Stomach (tissue), 8 donors: ENCODE measurements at regions not wholly inside any gene's neighbourhood (a gene's known extent, or its start where the extent isn't known, plus 50 kb on each side); places are given as distances from the start of the nearest gene placed in this dataset.

Experiments
- DNase-seq, 2 donors: peaks; one replicate each; pipeline versions ENCODE4 v3.0.0 to v3.0.0-alpha.2; 2013 to 2019
- H3K27ac ChIP-seq, 5 donors: fragments of 200-600 bp in 4 of 5; sonication (generic) in 4 of 5; one replicate each; pipeline ENCODE4 v1.5.1; 2013 to 2019; ENCODE audit warnings: mild to moderate bottlenecking in 1 of 5, moderate library complexity in 1 of 5
- H3K27me3 ChIP-seq, 3 donors: fragments of 200-600 bp; sonication (generic); one replicate each; pipeline ENCODE4 v1.5.1; 2017 to 2019; ENCODE audit warnings: mixed run types in 1 of 3
- H3K36me3 ChIP-seq, 4 donors: fragments of 200-600 bp; sonication (generic); 1 replicate in 3 of 4; 2 replicates in 1 of 4; pipeline ENCODE4 v1.5.1; 2016 to 2019
- H3K4me1 ChIP-seq, 4 donors: fragments of 200-600 bp; sonication (generic); one replicate each; pipeline ENCODE4 v1.5.1; 2016 to 2019
- H3K4me3 ChIP-seq, 4 donors: fragments of 200-600 bp; sonication (generic) in 3 of 4; one replicate each; pipeline ENCODE4 v1.5.1; 2016 to 2019; ENCODE audit warnings: mild to moderate bottlenecking in 1 of 4
- H3K9me3 ChIP-seq, 4 donors: fragments of 200-600 bp; sonication (generic); one replicate each; pipeline ENCODE4 v1.5.1; 2016 to 2019
- CTCF ChIP-seq, 7 experiments: fragments of 450-650 bp in 4 of 7; fragments of 200-600 bp in 3 of 7; sonication (generic) in 3 of 7; IDR thresholded peaks; one replicate each; pipeline ENCODE4 v1.5.1; 2016 to 2019; ENCODE audit warnings: antibody characterized with exemption in 7 of 7, control low read depth in 2 of 7, mild to moderate bottlenecking in 1 of 7
- EP300 ChIP-seq: sonication (generic); formaldehyde crosslinking; IDR thresholded peaks from one replicate; pipeline ENCODE4 v1.6.1; 2017; ENCODE audit warnings: antibody characterized with exemption
- POLR2A ChIP-seq, 4 donors: fragments of 450-650 bp; IDR thresholded peaks; one replicate each; pipeline ENCODE4 v1.6.1; 2016; ENCODE audit warnings: antibody characterized with exemption in 4 of 4, control low read depth in 2 of 4, mild to moderate bottlenecking in 1 of 4, moderate library complexity in 1 of 4
- POLR2AphosphoS5 ChIP-seq, 3 donors: sonication (generic); formaldehyde crosslinking; IDR thresholded peaks; one replicate each; pipeline ENCODE4 v1.6.1; 2016; ENCODE audit warnings: antibody characterized with exemption in 3 of 3
- WGBS, 5 donors: extraction: QIAGEN DNeasy Blood & Tissue Kit in 3 of 5; methylation state at CpG; one replicate each; pipeline versions ENCODE4 v1.1.5 to v1.1.7; 2013 to 2018; 5-methylcytosine and 5-hydroxymethylcytosine counted together
- intact Hi-C: fragments of 100-400 bp; cut with DNase I; formaldehyde crosslinking; loops from one replicate; pipeline ENCODE4 v1.15.1; 2023; ENCODE audit warnings: low total_unique reads
- donor health status: healthy with polysubstance abuse.
- donor health status: Bipolar disorder and iron deficiency.
- donor health status: healthy.

DNA sequence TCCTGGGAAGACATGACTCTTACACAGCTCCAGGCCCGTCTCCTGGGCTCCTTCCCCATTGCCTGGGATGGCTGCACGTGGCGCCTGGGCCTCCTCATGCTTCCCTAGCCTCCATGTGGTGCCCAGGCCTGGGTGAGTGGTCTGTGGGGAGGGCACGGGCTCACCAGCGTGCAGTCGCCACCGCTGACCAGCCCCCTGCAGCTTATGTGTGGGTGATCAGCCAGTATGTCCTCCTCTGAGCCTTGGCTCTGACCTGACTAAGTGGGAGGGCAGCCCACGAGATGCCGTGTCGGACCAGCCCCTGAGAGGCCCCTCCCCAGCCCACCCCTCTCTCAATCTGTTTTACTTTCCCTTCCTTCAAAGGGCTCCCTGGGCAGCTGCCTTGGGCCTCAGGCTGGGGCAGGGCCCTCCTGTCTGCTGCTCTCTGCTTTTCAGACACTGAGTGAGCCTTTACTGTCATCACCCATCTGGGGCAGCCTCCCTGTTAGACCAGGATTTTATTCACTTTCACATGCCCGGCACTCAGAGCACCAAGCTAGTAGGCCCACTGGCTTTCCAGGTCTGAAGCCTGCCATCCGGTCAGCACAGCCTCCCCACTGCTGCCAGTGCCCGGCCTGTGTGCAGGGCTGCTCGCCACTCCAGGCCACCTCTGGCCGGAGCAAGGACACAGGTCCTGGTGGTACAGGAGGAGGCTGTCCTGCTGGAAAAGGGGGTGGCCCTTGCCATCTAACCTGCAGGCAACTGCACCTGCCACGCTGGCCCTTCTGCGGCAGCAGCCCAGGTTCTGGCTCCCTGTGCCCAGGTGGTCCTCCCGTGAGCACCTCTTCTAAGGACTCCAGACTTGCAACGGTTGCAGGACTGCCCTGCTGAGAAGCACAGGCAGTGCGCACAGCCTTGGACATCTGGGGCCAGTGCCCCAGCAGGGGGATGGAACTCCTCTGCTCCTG is 84.9 kb upstream of the HPCAL1 start:
- intact Hi-C loops = no loop called here
- TF ChIP-seq POLR2AphosphoS5 (IDR thresholded peaks at IDR 0.05) (no peak), EP300 (no peak), CTCF (IDR thresholded peaks at IDR 0.05) (no peak), POLR2A (IDR thresholded peaks at IDR 0.05) (no peak)
- Histone ChIP-seq H3K27ac (no peak overlapping the region), H3K36me3 (no peaks in the 10 kb centered on the region), H3K4me1 (no peaks in the 10 kb centered on the region), H3K4me3 (no peak overlapping the region), H3K27me3 (no peaks in the 10 kb centered on the region), H3K9me3 (no peaks in the 10 kb centered on the region)
- no peak for DNase-seq
- 93 to 96% (median 95%) methylated on average over 5 to 20 of the region's 20 CpGs for WGBS, 5 donors

- TF ChIP-seq EP300 (no peak), POLR2AphosphoS5 (IDR thresholded peaks at IDR 0.05) (no peak), CTCF (IDR thresholded peaks at IDR 0.05) (no peak), POLR2A (IDR thresholded peaks at IDR 0.05) (no peak)
- peaks cover under 1 to 3% (median 2%) of the 10 kb centered on the region in 4 donors for H3K4me1 ChIP-seq
- H3K27ac ChIP-seq = no peak overlapping the region
- H3K36me3 ChIP-seq = no peaks in the 10 kb centered on the region
- WGBS, 5 donors = 87 to 93% (median 90%) methylated on average over 26 of the region's 26 CpGs
- no peak overlapping the region for H3K4me3 ChIP-seq
- intact Hi-C loops = no loop called here
- H3K27me3 ChIP-seq = no peaks in the 10 kb centered on the region
- no peaks in the 10 kb centered on the region for H3K9me3 ChIP-seq
- no peak for DNase-seq
Measured at GRCh38 chr2:10220045-10220901, 82.4 kb upstream of the HPCAL1 start.

- intact Hi-C loops = no loop called here
- H3K4me1 ChIP-seq = peaks cover 7 to 10% (median 8%) of the 10 kb centered on the region in 4 donors
- no peak overlapping the region for H3K4me3 ChIP-seq
- WGBS, 5 donors = 75 to 84% (median 81%) methylated on average over 9 of the region's 9 CpGs
- DNase-seq = no peak
- H3K27ac ChIP-seq = no peak overlapping the region
- no peak for TF ChIP-seq POLR2A (IDR thresholded peaks at IDR 0.05)
- TF ChIP-seq EP300 = no peak
- no peak for TF ChIP-seq POLR2AphosphoS5 (IDR thresholded peaks at IDR 0.05)
- TF ChIP-seq CTCF (IDR thresholded peaks at IDR 0.05) = no peak
- no peaks in the 10 kb centered on the region for H3K9me3 ChIP-seq
- H3K27me3 ChIP-seq = no peaks in the 10 kb centered on the region
- no peaks in the 10 kb centered on the region for H3K36me3 ChIP-seq
Measured at GRCh38 chr2:10220902-10221391, 81.8 kb upstream of the HPCAL1 start.

DNA sequence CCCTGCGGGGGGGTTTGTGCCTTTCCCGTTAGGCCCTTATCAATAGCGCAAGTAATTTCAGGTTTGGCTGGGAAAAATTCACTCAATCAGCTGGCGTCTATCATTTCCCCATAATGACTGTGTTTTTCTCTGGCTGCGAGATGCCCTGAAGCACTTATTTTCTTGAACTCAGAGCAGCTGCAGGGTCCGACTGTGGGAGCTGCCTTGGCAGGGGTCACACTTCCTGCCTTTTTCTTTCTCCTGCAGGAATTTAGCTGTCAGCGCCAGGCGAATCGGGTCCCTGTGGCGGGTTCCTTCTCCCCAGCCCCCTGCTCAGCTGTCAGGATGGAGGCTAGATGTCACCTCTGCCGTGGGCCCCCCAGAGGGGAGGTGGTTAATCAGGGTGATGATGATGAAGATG is 81.3 kb upstream of the HPCAL1 start:
- H3K27ac ChIP-seq = no peak overlapping the region
- H3K9me3 ChIP-seq = no peaks in the 10 kb centered on the region
- no peak for DNase-seq
- no peak overlapping the region for H3K4me3 ChIP-seq
- no peak for TF ChIP-seq EP300
- TF ChIP-seq POLR2A (IDR thresholded peaks at IDR 0.05) = no peak
- TF ChIP-seq CTCF (IDR thresholded peaks at IDR 0.05) = no peak
- TF ChIP-seq POLR2AphosphoS5 (IDR thresholded peaks at IDR 0.05) = no peak
- no peaks in the 10 kb centered on the region for H3K27me3 ChIP-seq
- peaks cover 7 to 15% (median 9%) of the 10 kb centered on the region in 4 donors for H3K4me1 ChIP-seq
- WGBS, 5 donors = 75 to 83% (median 80%) methylated on average over 11 of the region's 11 CpGs
- H3K36me3 ChIP-seq = no peaks in the 10 kb centered on the region
- intact Hi-C loops = no loop called here
